ENCODE measurements at regions not wholly inside any gene's neighbourhood (a gene's known extent, or its start where the extent isn't known, plus 50 kb on each side); places are given as distances from the start of the nearest gene placed in this dataset.

DNA sequence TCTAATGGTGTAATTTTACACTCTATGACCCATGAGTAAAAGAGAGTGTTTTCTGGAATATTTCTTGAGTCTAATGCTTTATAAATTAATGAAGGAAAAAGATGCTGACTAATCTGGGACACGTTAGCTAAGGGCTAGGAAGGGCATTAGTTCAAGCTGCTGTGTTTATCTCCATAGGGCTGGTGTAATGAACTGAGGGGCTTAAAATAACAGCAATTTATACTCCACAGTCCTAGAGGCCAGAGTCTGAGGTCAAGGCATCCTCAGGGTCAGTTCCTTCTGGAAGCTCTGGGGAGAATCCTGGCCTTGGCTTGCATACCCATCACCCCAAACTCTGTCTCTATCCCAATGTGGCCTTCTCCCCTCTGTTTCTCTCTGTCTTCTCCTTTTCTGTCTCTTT lies 105.2 kb upstream of the PFKP start:
- DNase-seq, result no peak

GRCh38 chr10:2958659-2959058 lies 108.7 kb upstream of the PFKP start:
- in situ Hi-C loops (cut with HindIII; ENCODE audit: low pct_ligation_motif_present, low pct_unique_long_range_greater_than_20kb, low sequenced_read_pairs), result no loop called here

More for the DNA sequence above, 105.2 kb upstream of the PFKP start:
- in situ Hi-C loops (cut with HindIII; ENCODE audit: low pct_ligation_motif_present, low pct_unique_long_range_greater_than_20kb, low sequenced_read_pairs), result no loop called here

DNA sequence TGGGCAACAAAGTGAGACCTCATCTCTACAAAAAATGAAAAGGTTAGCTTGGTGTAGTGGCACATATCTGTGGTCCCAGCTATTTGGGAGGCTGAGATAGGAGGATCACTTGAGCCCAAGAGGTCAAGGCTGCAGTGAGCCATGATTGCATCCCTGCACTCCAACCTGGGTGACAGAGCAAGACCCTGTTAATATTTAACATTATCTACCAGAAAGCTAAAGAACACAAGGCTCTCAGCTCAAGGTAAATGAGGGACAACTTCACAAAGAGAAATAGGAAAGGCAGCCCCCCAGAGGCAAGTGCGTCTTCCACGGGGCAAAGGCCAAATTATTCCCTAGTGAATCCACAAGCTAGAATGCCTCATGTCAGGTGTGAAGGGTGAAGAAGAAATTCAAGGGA lies 109.6 kb upstream of the PFKP start:
- in situ Hi-C loops (cut with HindIII; ENCODE audit: low pct_ligation_motif_present, low pct_unique_long_range_greater_than_20kb, low sequenced_read_pairs), result no loop called here
- DNase-seq, result no peak

More at GRCh38 chr10:2958659-2959058, 108.7 kb upstream of the PFKP start:
- no peak for DNase-seq

GRCh38 chr10:2955064-2955463 lies 112.3 kb upstream of the PFKP start:
- in situ Hi-C loops (cut with HindIII; ENCODE audit: low pct_ligation_motif_present, low pct_unique_long_range_greater_than_20kb, low sequenced_read_pairs), result no loop called here
- no peak for DNase-seq

- no peak for DNase-seq
- in situ Hi-C loops (cut with HindIII; ENCODE audit: low pct_ligation_motif_present, low pct_unique_long_range_greater_than_20kb, low sequenced_read_pairs), result no loop called here
Observed at GRCh38 chr10:2953495-2953894, 113.9 kb upstream of the PFKP start.

GRCh38 chr10:2951235-2951835 lies 116.0 kb upstream of the PFKP start:
- in situ Hi-C loops (cut with HindIII; ENCODE audit: low pct_ligation_motif_present, low pct_unique_long_range_greater_than_20kb, low sequenced_read_pairs), result no loop called here
- no peak for DNase-seq

DNA sequence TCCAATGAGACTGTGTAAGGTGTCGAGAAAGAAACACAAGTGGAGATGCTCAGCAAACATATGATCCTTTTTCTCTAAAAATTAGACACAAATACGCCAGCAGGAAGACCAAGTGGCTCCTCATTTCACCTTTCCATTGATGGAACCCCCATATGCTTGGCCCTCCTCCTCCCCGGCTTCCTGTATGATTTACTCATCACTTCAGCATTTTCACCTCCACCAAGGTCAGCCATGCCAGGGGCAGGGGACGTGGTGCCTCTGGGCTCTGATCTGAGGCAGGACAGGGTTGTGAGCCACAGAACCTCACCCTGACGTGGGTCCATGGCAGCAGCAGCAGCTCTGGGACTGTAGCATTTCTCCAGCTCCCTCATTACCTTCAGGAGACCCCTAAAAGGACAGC lies 116.8 kb upstream of the PFKP start:
- in situ Hi-C loops (cut with HindIII; ENCODE audit: low pct_ligation_motif_present, low pct_unique_long_range_greater_than_20kb, low sequenced_read_pairs), result no loop called here

DNA sequence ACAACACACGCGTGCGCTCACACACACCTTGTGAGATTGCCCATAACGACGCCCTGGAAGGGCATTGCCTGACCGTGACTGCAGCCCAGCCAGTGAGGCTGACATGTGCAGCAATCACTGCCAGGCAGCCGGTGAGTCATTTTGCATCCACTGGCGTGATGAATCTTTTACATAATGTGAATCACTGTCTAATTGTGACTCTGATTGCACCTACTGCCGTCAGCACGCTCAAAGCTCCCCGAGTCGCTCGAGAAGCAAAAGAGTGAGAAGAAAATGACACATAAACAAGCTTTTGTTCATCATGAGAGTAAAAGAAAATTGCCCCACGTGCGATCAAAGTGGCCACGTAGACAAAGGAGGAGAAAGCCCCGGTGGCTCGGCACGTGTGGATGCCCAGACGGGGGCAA lies 117.4 kb upstream of the PFKP start:
- peak; percentile 60 for DNase-seq
- in situ Hi-C loops (cut with HindIII; ENCODE audit: low pct_ligation_motif_present, low pct_unique_long_range_greater_than_20kb, low sequenced_read_pairs), result loop anchor here (25.0 kb wide), 1 partner anchor 87 kb away; no protein-coding TSS in a partner anchor

More for the DNA sequence above, 116.8 kb upstream of the PFKP start:
- no peak for DNase-seq

- no peak for DNase-seq
- in situ Hi-C loops (cut with HindIII; ENCODE audit: low pct_ligation_motif_present, low pct_unique_long_range_greater_than_20kb, low sequenced_read_pairs), result loop anchor here (25.0 kb wide), 1 partner anchor 88 kb away; no protein-coding TSS in a partner anchor
Observed at GRCh38 chr10:2949221-2949947, 118.0 kb upstream of the PFKP start.

- in situ Hi-C loops (cut with HindIII; ENCODE audit: low pct_ligation_motif_present, low pct_unique_long_range_greater_than_20kb, low sequenced_read_pairs), result loop anchor here (25.0 kb wide), 1 partner anchor 89 kb away; no protein-coding TSS in a partner anchor
Observed at GRCh38 chr10:2948127-2948854, 119.1 kb upstream of the PFKP start.

GRCh38 chr10:2944788-2945187 lies 122.6 kb upstream of the PFKP start:
- DNase-seq, result no peak
- in situ Hi-C loops (cut with HindIII; ENCODE audit: low pct_ligation_motif_present, low pct_unique_long_range_greater_than_20kb, low sequenced_read_pairs), result loop anchor here (25.0 kb wide), 1 partner anchor 93 kb away; no protein-coding TSS in a partner anchor

More at GRCh38 chr10:2948127-2948854, 119.1 kb upstream of the PFKP start:
- no peak for DNase-seq

- in situ Hi-C loops (cut with HindIII; ENCODE audit: low pct_ligation_motif_present, low pct_unique_long_range_greater_than_20kb, low sequenced_read_pairs), result loop anchor here (25.0 kb wide), 1 partner anchor 93 kb away; no protein-coding TSS in a partner anchor
- no peak for DNase-seq
Observed at GRCh38 chr10:2943932-2944614, 123.3 kb upstream of the PFKP start.

- DNase-seq, result no peak
- in situ Hi-C loops (cut with HindIII; ENCODE audit: low pct_ligation_motif_present, low pct_unique_long_range_greater_than_20kb, low sequenced_read_pairs), result loop anchor here (25.0 kb wide), 1 partner anchor 94 kb away; no protein-coding TSS in a partner anchor
Observed at GRCh38 chr10:2942938-2943337, 124.4 kb upstream of the PFKP start.

- peak; percentile 27 for DNase-seq
- in situ Hi-C loops (cut with HindIII; ENCODE audit: low pct_ligation_motif_present, low pct_unique_long_range_greater_than_20kb, low sequenced_read_pairs), result loop anchor here (25.0 kb wide), 1 partner anchor 98 kb away; no protein-coding TSS in a partner anchor
Observed at GRCh38 chr10:2938869-2939268, 128.5 kb upstream of the PFKP start.

DNA sequence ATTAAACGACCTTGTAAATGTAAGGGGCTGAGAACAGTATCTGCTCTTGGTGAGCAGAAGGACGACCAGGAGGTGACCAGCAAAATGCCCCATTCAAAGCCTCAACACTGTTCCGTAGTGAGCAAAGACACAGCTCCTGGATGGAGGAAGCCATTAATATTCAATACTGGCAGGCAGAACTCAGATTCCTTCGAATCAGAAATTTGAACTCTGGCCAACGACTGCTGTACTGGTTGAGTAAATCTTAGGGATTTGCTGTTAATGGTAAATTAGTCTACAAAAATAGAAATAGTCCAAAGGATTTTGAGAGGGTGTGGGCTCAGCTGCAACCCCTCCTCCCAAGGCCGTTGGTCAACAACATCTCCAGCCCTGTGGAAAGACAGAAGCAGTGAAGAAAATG lies 130.5 kb upstream of the PFKP start:
- in situ Hi-C loops (cut with HindIII; ENCODE audit: low pct_ligation_motif_present, low pct_unique_long_range_greater_than_20kb, low sequenced_read_pairs), result loop anchor here (25.0 kb wide), 1 partner anchor 100 kb away; no protein-coding TSS in a partner anchor

DNA sequence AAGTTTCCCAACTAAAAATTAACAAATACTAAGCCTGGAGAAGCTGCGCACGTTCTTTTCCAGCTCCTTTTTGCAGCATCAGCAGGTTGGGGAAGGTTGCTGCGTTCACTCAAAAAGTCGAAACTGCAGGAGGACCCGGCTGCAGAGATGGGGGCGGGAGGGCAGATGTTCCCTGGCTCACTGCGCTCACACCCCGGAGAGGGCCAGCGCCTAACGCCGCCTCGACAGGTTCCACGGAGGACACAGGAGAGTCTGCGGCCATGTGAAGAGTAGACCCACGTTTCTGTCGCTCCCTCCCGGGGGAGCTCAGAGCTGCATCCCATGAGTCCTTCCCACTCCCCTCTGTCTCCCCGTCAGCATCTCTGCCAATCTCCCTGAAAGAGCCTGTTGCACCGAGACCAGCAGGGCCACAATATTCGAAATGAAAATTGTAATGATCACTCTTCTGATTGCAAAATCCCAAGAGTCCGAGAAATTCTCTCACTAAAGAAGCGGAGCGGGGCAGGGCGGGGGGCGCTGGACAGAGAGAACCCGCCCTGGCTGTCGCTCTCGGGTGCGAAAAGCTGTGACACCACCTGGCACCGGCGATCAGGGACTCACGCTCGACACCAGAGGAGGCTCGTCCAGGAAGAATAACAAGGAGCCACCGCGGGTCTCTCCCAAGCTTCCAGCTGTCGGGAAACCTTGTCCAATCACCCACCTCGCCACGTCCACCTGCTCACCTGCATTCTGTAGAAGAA lies 131.5 kb upstream of the PFKP start:
- in situ Hi-C loops (cut with HindIII; ENCODE audit: low pct_ligation_motif_present, low pct_unique_long_range_greater_than_20kb, low sequenced_read_pairs), result loop anchor here (25.0 kb wide), 1 partner anchor 101 kb away; no protein-coding TSS in a partner anchor
- no peak for DNase-seq

More for the DNA sequence above, 130.5 kb upstream of the PFKP start:
- no peak for DNase-seq

DNA sequence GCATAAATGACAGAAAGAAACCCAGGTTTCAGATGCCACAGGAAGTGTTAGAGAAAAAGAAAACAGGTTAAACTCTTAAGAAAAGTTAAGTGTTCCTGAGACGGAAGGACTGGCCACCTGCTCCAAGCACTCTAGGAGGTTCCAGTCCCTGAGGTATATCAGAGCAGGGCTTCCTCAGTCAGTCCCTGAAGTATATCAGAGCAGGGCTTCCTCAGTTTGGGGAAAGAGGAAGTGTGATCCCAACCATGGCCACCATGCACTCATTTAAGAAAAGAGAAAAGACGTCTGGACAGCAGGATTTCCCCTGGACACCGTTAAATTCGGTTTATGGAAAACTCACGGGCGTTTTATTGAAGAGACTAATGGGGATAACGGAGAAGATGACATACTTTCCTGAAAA lies 133.4 kb upstream of the PFKP start:
- no peak for DNase-seq
- in situ Hi-C loops (cut with HindIII; ENCODE audit: low pct_ligation_motif_present, low pct_unique_long_range_greater_than_20kb, low sequenced_read_pairs), result loop anchor here (25.0 kb wide), 1 partner anchor 103 kb away; no protein-coding TSS in a partner anchor

GRCh38 chr10:2933519-2933918 lies 133.8 kb upstream of the PFKP start:
- in situ Hi-C loops (cut with HindIII; ENCODE audit: low pct_ligation_motif_present, low pct_unique_long_range_greater_than_20kb, low sequenced_read_pairs), result loop anchor here (25.0 kb wide), 1 partner anchor 104 kb away; no protein-coding TSS in a partner anchor
- no peak for DNase-seq
